Astrocyte of the cerebellum (primary cell): ENCODE measurements at regions not wholly inside any gene's neighbourhood (a gene's known extent, or its start where the extent isn't known, plus 50 kb on each side); places are given as distances from the start of the nearest gene placed in this dataset.

Experiments used
- DNase-seq: peaks from one replicate; pipeline ENCODE4 v3.0.0-alpha.2; 2011; ENCODE audit warnings: low read depth
- H3K4me3 ChIP-seq: 2 replicates; pipeline ENCODE4 v1.5.1; 2011; ENCODE audit warnings: mild to moderate bottlenecking, low read depth, low read length, moderate library complexity
- CTCF ChIP-seq: IDR thresholded peaks from 2 replicates; pipeline ENCODE4 v1.5.1; 2012; ENCODE audit warnings: low read length, low read depth, moderate library complexity, mild to moderate bottlenecking; ENCODE audit errors: missing control alignments
- in situ Hi-C: cut with HindIII; loops from 2 replicates; pipeline ENCODE4 v1.10.0; 2017; ENCODE audit warnings: low sequenced_read_pairs

- H3K4me3 ChIP-seq: no peak overlapping the region
- no peak for TF ChIP-seq CTCF
- in situ Hi-C loops: no loop called here
- no peak for DNase-seq
Measured at GRCh38 chr13:104920091-104920490, 1615.4 kb downstream of the EFNB2 start.

- DNase-seq: no peak
- H3K4me3 ChIP-seq: no peak overlapping the region
- no peak for TF ChIP-seq CTCF
- in situ Hi-C loops: no loop called here
Measured at GRCh38 chr13:104900191-104900817, 1635.2 kb downstream of the EFNB2 start.

- no peak for DNase-seq
- in situ Hi-C loops: no loop called here
- H3K4me3 ChIP-seq: no peak overlapping the region
- no peak for TF ChIP-seq CTCF
Measured at GRCh38 chr13:104898484-104898883, 1637.0 kb downstream of the EFNB2 start.

GRCh38 chr13:104895521-104895920 lies 1639.9 kb downstream of the EFNB2 start:
- no peak overlapping the region for H3K4me3 ChIP-seq
- in situ Hi-C loops: no loop called here
- no peak for DNase-seq
- TF ChIP-seq CTCF: no peak

- in situ Hi-C loops: no loop called here
- no peak for DNase-seq
- TF ChIP-seq CTCF: no peak
- H3K4me3 ChIP-seq: no peak overlapping the region
Measured at GRCh38 chr13:104875038-104875754, 1660.3 kb downstream of the EFNB2 start.

- no peak for DNase-seq
- in situ Hi-C loops: no loop called here
- no peak for TF ChIP-seq CTCF
- H3K4me3 ChIP-seq: no peak overlapping the region
Measured at GRCh38 chr13:104872153-104872552, 1663.3 kb downstream of the EFNB2 start.
